ENCODE measurements at regions not wholly inside any gene's neighbourhood (a gene's known extent, or its start where the extent isn't known, plus 50 kb on each side); places are given as distances from the start of the nearest gene placed in this dataset.

- no peak for DNase-seq
These were observed 98.8 kb upstream of the RGS6 start for GRCh38 chr14:71833476-71833875.

GRCh38 chr14:71834284-71835204 lies 97.7 kb upstream of the RGS6 start:
- no peak for DNase-seq

DNA sequence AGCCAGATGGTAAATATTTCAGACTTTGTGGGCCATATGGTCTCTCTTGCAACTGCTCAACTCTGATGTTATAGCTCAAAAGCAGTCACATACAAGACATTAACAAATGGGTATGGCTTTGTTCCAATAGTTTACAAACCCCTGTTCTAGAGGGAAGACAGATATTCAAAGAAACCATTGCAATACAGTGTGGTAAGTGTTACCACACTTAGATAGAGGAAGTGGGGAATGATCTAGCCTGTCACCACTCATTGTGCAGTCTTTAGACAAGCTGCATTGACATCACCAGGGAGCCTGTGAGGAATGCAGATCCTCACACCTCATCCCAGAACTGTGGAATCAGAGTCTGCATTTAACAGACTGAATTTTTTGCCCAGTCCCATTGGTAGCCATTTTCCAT lies 80.0 kb upstream of the RGS6 start:
- DNase-seq = no peak

- no peak for DNase-seq
These were observed 76.7 kb upstream of the RGS6 start for GRCh38 chr14:71855399-71856036.

DNA sequence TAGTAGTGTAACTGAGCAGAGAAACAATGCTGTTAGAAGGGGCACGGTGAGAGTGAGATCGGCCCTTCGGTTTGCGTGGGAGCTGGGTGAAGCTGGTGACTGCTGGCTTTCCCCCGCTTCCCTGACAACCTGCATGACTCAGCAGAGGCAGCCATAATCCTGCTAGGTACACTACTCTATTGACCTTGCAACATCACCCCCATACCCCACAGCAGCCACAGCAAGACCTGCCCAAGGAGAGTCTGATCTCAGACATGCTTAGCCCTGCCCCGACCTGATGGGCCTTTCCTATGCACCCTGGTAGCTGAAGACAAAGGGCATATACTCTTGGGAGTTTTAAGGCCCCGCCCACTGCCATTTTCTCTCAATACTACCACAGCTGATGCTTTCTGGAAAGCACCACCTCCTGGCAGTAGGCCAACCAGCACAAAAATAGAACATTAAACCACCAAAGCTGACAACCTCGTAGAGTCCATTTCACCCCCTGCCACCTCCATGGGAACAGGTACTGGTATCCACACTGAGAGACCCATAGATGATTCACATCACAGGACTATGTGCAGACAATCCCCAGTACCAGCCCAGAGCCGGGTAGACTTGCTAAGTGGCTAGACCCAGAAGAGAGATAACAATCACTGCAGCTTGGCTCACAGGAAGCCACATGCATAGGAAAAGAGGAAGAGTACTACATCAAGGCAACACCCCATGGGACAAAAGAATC lies 75.9 kb upstream of the RGS6 start:
- DNase-seq = no peak

DNA sequence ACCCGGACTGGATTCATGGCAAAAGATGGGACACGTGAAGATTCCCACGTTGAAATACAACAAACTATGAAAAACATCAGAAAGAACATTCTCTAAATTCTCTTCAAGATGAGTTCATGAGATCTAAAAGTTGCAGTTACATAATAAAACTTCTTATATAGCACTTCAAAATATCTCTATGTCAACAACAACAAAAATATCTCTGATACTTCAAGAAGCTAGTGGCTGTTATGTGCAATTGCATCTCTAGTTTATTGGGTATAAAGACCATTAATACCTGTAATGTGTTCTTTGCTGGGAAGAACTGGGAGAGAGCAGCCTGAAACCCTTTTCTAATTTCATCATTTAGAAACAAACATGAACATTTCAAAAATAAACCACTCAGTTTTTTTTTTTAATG lies 69.2 kb upstream of the RGS6 start:
- no peak for DNase-seq

DNA sequence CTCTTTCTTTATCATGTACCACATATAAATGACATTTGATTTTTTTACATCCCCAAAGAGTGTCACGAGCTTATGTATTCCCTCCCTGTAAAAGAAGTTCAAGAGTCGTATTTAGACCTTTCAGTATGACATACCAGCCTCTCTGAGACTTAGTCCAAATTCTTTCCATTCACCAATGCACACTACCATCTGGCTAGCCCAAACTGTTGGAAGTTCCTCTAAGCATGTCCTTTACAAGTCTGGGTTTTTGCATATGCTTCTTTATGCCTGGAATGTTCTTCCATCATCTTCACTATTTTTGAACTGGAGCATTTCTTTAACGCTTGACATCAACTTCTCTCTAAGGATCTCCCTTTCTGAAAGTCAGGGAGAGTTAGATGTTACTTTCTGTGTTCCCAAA lies 68.5 kb upstream of the RGS6 start:
- DNase-seq = no peak

All from NCI-H774 (cell line).